Small intestine (tissue), 7 donors: ENCODE measurements at regions not wholly inside any gene's neighbourhood (a gene's known extent, or its start where the extent isn't known, plus 50 kb on each side); places are given as distances from the start of the nearest gene placed in this dataset.
"Not testable (repeated sequence)": the region's sequence is repeated elsewhere in the genome, so short reads cannot be mapped to it uniquely, and the experiment has no call there.

ENCODE experiments used
- DNase-seq, 2 donors: peaks; one replicate each; pipeline versions ENCODE4 v3.0.0 to v3.0.0-alpha.2; 2013
- FAIRE-seq: peaks from 2 replicates; lab custom pipeline; 2012; peaks lifted over from hg19 to GRCh38; lab: Jason Lieb, UNC
- H3K27ac ChIP-seq, 3 donors: one replicate each; pipeline ENCODE4 v1.5.1; 2013; ENCODE audit warnings: low read length in 2 of 3, mild to moderate bottlenecking in 2 of 3, control low read depth in 1 of 3, inconsistent platforms in 1 of 3, low read depth in 1 of 3, moderate library complexity in 1 of 3
- H3K27me3 ChIP-seq, 3 donors: one replicate each; pipeline ENCODE4 v1.6.1; 2013; ENCODE audit warnings: low read length in 3 of 3, inconsistent platforms in 1 of 3; ENCODE audit not compliant: control insufficient read depth in 3 of 3, insufficient read depth in 3 of 3
- H3K36me3 ChIP-seq, 3 donors: one replicate each; pipeline ENCODE4 v1.6.1; 2013; ENCODE audit warnings: low read length in 3 of 3, inconsistent platforms in 1 of 3, low read depth in 1 of 3, mild to moderate bottlenecking in 1 of 3, moderate library complexity in 1 of 3; ENCODE audit not compliant: control insufficient read depth in 3 of 3, insufficient read depth in 2 of 3
- H3K4me1 ChIP-seq, 3 donors: one replicate each; pipeline ENCODE4 v1.6.1; 2013; ENCODE audit warnings: low read length in 2 of 3, inconsistent platforms in 1 of 3, low read depth in 1 of 3, mild to moderate bottlenecking in 1 of 3, moderate library complexity in 1 of 3; ENCODE audit not compliant: control insufficient read depth in 3 of 3, insufficient read depth in 2 of 3
- H3K4me3 ChIP-seq, 3 donors: one replicate each; pipeline ENCODE4 v1.5.1; 2013; ENCODE audit warnings: low read length in 3 of 3, control low read depth in 1 of 3, inconsistent platforms in 1 of 3, low read depth in 1 of 3, mild to moderate bottlenecking in 1 of 3, moderate library complexity in 1 of 3
- H3K9me3 ChIP-seq, 2 donors: one replicate each; pipeline ENCODE4 v1.6.1; 2013; ENCODE audit warnings: low read depth in 1 of 2, low read length in 1 of 2; ENCODE audit not compliant: control insufficient read depth in 2 of 2, insufficient read depth in 1 of 2
- WGBS, 3 donors: extraction: QIAGEN DNeasy Blood & Tissue Kit; methylation state at CpG; one replicate each; pipeline ENCODE4 v1.1.7; 2013; 5-methylcytosine and 5-hydroxymethylcytosine counted together
- donor health status: healthy with polysubstance abuse.
- donor health status: control.
- donor health status: control.
- donor health status: Bipolar disorder and iron deficiency.
- donor health status: healthy.

DNA sequence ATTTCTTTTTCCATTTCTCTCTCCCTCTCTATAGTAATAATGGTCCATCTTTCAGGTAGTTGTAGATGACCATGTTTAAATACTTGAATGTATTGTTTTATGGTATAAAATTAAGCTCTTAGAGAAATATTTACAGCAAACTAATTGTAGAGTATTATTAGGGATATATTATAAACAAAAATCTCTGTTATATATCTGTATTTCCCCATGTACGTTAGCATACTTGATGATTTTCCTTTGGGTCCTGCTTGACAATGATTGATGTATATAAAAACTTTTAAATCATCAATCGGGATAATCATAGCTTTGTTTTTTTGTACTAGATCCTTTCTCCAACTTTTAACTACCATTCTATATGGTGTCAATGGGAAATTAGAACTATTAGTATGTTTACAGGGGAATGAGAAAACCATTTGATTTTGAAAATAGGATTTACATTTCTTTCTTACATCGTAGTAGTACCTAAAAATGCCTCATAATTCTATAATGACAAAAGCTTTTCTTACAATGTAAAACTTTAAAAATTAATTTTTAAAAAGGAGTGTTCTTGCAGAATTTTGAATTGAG, 117.5 kb upstream of the CDK13 start:
- Histone ChIP-seq H3K4me3 (no peak overlapping the region), H3K4me1 (peaks cover 0 to 7% (median 0%) of the 10 kb centered on the region in 3 donors)
- 50 to 63% (median 57%) methylated on average over 3 of the region's 3 CpGs for WGBS, 3 donors

DNA sequence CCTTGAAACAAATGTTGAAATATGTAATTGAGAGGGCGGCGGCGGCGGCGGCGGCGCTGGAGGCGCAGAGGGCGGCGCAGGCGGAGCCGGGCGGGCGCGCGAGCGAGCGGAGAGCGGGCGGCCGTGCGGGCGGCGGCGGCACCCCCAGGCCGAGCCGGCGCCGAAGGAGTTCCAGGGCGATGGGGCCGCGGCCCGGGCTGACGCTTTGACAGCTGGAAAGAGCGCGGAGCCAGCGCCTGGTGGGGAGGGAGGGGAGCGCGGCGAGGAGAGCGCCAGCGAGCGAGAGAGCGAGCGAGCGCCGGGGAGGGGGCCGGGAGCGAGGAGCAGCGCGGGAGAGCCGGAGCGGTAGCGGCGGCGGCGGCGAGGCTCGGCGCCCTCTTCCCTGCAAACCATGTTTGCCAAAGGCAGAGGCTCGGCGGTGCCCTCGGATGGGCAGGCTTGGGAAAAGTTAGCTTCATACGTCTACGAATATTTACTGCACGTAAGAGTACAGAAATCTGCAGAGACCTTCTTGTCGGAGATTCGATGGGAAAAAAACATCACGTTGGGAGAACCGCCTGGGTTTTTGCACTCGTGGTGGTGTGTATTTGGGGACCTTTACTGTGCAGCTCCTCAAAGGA, 116.8 kb upstream of the CDK13 start:
- Histone ChIP-seq H3K27me3 (peaks cover 0 to 25% (median 0%) of the 10 kb centered on the region in 3 donors), H3K4me3 (peak overlapping the region in 2 of 3 donors; percentile 27 to 58)
- 0 to 1% (median 1%) methylated on average over 68 to 71 of the region's 71 CpGs for WGBS, 3 donors
- DNase-seq = peak; percentile 35 to 71
- H3K4me1 ChIP-seq, H3K9me3 ChIP-seq, H3K36me3 ChIP-seq, FAIRE-seq, H3K27ac ChIP-seq: not testable (repeated sequence)

More for the DNA sequence above, 117.5 kb upstream of the CDK13 start:
- FAIRE-seq (peak; percentile 19), DNase-seq (no peak)
- H3K9me3 ChIP-seq = no peaks in the 10 kb centered on the region
- peaks cover 0 to 25% (median 0%) of the 10 kb centered on the region in 3 donors for H3K27me3 ChIP-seq
- no peaks in the 10 kb centered on the region for H3K36me3 ChIP-seq
- no peak overlapping the region for H3K27ac ChIP-seq

DNA sequence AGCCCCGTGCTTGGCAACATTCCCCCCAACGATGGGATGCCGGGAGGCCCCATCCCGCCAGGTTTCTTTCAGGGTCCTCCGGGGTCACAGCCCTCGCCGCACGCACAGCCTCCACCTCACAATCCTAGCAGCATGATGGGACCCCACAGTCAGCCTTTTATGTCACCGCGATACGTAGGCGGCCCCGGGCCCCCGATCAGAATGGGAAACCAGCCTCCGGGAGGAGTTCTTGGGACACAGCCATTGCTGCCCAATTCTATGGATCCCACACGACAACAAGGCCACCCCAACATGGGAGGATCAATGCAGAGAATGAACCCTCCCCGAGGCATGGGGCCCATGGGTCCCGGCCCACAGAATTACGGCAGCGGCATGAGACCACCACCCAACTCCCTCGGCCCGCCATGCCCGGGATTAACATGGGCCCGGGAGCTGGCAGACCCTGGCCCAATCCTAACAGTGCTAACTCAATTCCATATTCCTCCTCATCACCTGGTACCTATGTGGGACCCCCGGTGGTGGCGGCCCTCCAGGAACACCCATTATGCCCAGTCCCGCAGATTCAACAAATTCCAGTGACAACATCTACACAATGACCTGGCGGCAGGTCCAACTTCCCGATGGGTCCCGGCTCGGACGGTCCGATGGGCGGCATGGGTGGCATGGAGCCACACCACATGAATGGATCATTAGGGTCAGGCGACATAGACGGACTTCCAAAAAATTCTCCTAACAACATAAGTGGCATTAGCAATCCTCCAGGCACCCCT, 116.0 kb upstream of the CDK13 start:
- not testable (repeated sequence) for H3K9me3 ChIP-seq, H3K36me3 ChIP-seq, H3K27ac ChIP-seq, DNase-seq, FAIRE-seq, H3K4me1 ChIP-seq
- peaks cover 0 to 25% (median 0%) of the 10 kb centered on the region in 3 donors for H3K27me3 ChIP-seq
- peak overlapping the region in 1 of 3 donors; percentile 27 for H3K4me3 ChIP-seq
- 39 to 56% (median 40%) methylated on average over 29 to 36 of the region's 36 CpGs for WGBS, 3 donors

DNA sequence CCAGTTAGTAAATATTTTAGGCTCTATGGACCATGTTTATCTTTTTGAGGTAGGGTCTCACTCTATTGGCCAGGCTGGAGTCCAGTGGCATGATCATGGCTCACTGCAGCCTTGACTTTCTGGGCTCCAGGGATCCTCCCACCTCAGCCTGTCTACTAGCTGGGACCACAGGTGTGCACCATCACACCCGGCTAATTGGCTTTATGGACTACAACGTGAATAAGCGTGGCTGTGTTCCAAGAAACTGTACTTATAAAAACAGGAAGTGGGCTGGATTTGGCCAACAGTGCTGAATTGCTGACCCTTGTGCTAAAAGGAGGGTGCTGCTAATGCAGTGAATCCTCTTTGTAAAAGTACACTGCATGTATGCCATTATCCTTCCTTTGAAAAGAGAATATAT, 111.7 kb upstream of the CDK13 start:
- Histone ChIP-seq H3K4me3 (no peak overlapping the region), H3K27ac (no peak overlapping the region), H3K36me3 (no peaks in the 10 kb centered on the region), H3K9me3 (no peaks in the 10 kb centered on the region), H3K4me1 (peaks cover 0 to 7% (median 0%) of the 10 kb centered on the region in 3 donors), H3K27me3 (peaks cover 0 to 25% (median 0%) of the 10 kb centered on the region in 3 donors)
- FAIRE-seq = no peak
- peak in 1 of 2 donors; percentile 65 for DNase-seq
- 2 to 8% (median 2%) methylated on average over 3 of the region's 3 CpGs for WGBS, 3 donors

DNA sequence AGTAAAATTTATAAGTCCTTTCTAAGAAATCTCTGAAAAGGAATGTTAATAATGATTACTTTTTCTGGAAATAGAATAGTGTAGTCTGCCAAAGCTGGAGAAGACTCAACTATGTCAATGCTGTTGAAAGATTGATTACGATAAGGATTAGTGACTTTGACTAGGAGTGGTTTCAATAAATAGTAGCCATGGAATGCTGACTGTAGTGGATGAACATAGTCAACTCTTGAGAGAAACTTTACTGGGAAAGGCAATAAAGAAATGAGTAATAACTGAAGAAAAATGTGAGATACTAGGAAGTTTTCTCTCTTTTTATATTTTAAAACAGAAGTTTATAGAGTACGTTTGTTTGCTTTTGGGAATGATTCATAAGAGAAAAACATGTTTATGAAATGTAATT, 105.0 kb upstream of the CDK13 start:
- 68 to 81% (median 71%) methylated on average over 2 of the region's 2 CpGs for WGBS, 3 donors
- Histone ChIP-seq H3K27me3 (peaks cover 0 to 2% (median 0%) of the 10 kb centered on the region in 3 donors), H3K9me3 (no peaks in the 10 kb centered on the region), H3K27ac (no peak overlapping the region), H3K4me1 (no peaks in the 10 kb centered on the region), H3K4me3 (no peak overlapping the region), H3K36me3 (no peaks in the 10 kb centered on the region)
- DNase-seq (no peak), FAIRE-seq (no peak)

DNA sequence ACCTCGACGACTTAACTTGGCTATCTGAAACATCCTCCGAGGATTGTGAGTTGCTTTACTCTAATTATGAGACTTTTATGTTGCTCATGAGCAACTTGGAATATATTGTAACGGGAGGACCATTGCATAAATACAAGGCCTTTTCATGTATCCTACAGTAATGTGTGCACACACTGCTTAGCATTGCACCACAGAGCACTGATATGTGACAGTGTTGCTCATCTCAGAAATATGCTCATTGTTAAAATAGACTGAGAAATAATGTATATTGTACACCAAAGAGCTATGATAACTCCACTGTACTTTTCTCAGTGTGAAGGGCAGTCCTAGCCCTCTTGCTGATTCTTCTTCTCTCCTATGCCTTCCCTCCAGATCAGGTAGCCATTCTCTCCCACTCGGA, 102.8 kb upstream of the CDK13 start:
- Histone ChIP-seq H3K27me3 (no peaks in the 10 kb centered on the region), H3K9me3 (no peaks in the 10 kb centered on the region), H3K36me3 (no peaks in the 10 kb centered on the region), H3K4me3 (no peak overlapping the region), H3K4me1 (no peaks in the 10 kb centered on the region), H3K27ac (no peak overlapping the region)
- DNase-seq = no peak
- FAIRE-seq = no peak
- 82 to 90% (median 85%) methylated on average over 5 of the region's 5 CpGs for WGBS, 3 donors

DNA sequence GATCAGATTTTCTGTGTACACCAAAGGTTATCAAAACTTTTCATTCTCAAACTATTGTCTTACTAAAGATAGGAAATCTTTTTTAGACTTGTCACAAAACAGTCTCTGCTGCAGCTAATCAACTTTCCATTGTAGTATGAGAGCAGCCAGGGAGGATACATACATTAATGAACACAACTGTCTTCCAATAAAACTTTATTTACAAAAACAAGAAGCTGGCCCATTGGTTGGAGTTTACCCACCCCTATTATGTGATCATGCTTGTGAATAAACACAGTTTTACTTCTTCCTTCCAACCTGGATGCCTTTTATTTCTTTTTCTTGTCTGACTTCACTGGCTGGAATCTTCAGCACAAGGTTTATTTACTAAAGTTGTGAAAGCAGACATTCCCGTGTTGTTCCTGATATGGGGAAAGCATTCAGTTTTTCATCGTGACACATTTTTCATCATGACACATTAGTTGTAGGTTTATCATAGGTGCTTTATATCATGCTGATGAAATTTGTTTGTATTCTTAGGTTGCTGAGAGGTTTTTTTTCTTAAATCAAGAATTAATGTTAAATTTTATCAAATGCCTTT, 98.5 kb upstream of the CDK13 start:
- 70 to 84% (median 82%) methylated on average over 2 of the region's 2 CpGs for WGBS, 3 donors
- no peak for FAIRE-seq
- no peak for DNase-seq
- H3K27me3 ChIP-seq = peaks cover 0 to 4% (median 0%) of the 10 kb centered on the region in 3 donors
- no peaks in the 10 kb centered on the region for H3K4me1 ChIP-seq
- no peak overlapping the region for H3K4me3 ChIP-seq
- no peaks in the 10 kb centered on the region for H3K36me3 ChIP-seq
- no peak overlapping the region for H3K27ac ChIP-seq
- no peaks in the 10 kb centered on the region for H3K9me3 ChIP-seq

DNA sequence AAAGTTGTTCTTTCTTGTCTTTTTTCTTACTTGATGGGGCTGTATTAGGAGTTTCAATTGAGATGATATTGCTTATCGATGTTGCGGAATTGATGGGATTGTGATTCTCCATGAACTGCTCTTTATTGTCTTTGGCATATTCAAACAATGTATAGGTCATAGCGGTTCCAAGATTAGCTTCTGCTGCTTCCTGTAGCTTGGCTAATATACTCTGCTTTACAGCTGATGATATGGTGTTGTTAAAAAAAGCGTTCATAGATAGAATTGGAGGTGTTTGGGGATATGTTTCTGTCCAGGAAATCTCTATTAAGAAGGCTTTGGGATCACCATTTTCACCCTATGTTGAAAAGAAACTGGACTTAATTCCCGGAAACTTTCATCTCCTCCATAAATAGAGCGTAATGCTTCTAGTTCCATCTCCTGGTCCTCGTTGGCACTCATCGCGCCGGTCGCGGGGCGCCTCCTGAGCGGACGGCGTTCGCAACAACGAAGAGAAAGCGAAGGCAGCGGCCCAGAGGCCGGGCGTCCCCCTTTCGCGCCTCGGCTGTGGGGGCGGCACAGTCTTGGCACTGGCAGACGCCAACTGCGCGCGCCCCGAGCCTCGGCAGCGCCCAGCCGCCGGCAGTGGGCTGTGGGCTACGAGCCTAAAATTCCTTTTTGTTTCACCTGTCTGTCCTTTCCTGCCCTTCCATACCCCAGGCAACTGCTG, 95.3 kb upstream of the CDK13 start:
- not testable (repeated sequence) for DNase-seq, H3K9me3 ChIP-seq, H3K4me1 ChIP-seq, H3K36me3 ChIP-seq, FAIRE-seq, H3K27me3 ChIP-seq, H3K27ac ChIP-seq
- H3K4me3 ChIP-seq = peak overlapping the region in 1 of 3 donors; percentile 29
- 12 to 17% (median 13%) methylated on average over 23 to 29 of the region's 36 CpGs for WGBS, 3 donors
